GOT3 (cell line): ENCODE measurements at regions not wholly inside any gene's neighbourhood (a gene's known extent, or its start where the extent isn't known, plus 50 kb on each side); places are given as distances from the start of the nearest gene placed in this dataset.

Source experiments
- DNase-seq: peaks from one replicate; lab custom pipeline; 2025; ENCODE audit warnings: mixed read lengths; lab: John Stamatoyannopoulos, UW

GRCh38 chr6:113457751-113458150, 399.4 kb upstream of the MARCKS start:
- no peak for DNase-seq

- DNase-seq, result no peak
Observed at GRCh38 chr6:113458368-113459010, 398.7 kb upstream of the MARCKS start.

- no peak for DNase-seq
Observed at GRCh38 chr6:113461153-113461932, 395.8 kb upstream of the MARCKS start.

- no peak for DNase-seq
Observed at GRCh38 chr6:113464536-113464935, 392.6 kb upstream of the MARCKS start.

GRCh38 chr6:113464960-113465359, 392.2 kb upstream of the MARCKS start:
- DNase-seq, result no peak

GRCh38 chr6:113466526-113466925, 390.6 kb upstream of the MARCKS start:
- no peak for DNase-seq

- DNase-seq, result no peak
Observed at GRCh38 chr6:113475392-113475791, 381.8 kb upstream of the MARCKS start.

- no peak for DNase-seq
Observed at GRCh38 chr6:113476937-113477839, 380.0 kb upstream of the MARCKS start.

GRCh38 chr6:113480616-113481015, 376.5 kb upstream of the MARCKS start:
- no peak for DNase-seq

GRCh38 chr6:113481458-113481857, 375.7 kb upstream of the MARCKS start:
- DNase-seq, result no peak

- DNase-seq, result no peak
Observed at GRCh38 chr6:113481910-113482309, 375.2 kb upstream of the MARCKS start.

GRCh38 chr6:113482771-113483170, 374.4 kb upstream of the MARCKS start:
- DNase-seq, result no peak

GRCh38 chr6:113486199-113486598, 370.9 kb upstream of the MARCKS start:
- no peak for DNase-seq

- no peak for DNase-seq
Observed at GRCh38 chr6:113487489-113488058, 369.6 kb upstream of the MARCKS start.

GRCh38 chr6:113488061-113488460, 369.1 kb upstream of the MARCKS start:
- no peak for DNase-seq

GRCh38 chr6:113488812-113489685, 368.1 kb upstream of the MARCKS start:
- DNase-seq, result no peak

- DNase-seq, result no peak
Observed at GRCh38 chr6:113489952-113490746, 367.0 kb upstream of the MARCKS start.

GRCh38 chr6:113491376-113491775, 365.8 kb upstream of the MARCKS start:
- DNase-seq, result no peak

GRCh38 chr6:113493991-113494390, 363.2 kb upstream of the MARCKS start:
- DNase-seq, result no peak

GRCh38 chr6:113495521-113495920, 361.6 kb upstream of the MARCKS start:
- no peak for DNase-seq
